Testis (tissue), 2 donors: ENCODE measurements at regions not wholly inside any gene's neighbourhood (a gene's known extent, or its start where the extent isn't known, plus 50 kb on each side); places are given as distances from the start of the nearest gene placed in this dataset.

ENCODE experiments used
- DNase-seq: peaks from one replicate; pipeline ENCODE4 v3.0.0-alpha.2; 2019
- H3K27ac ChIP-seq, 2 donors: fragments of 200-600 bp; sonication (generic); one replicate each; pipeline ENCODE4 v1.5.1; 2019
- H3K27me3 ChIP-seq: fragments of 200-600 bp; sonication (generic); one replicate; pipeline ENCODE4 v1.5.1; 2019
- H3K36me3 ChIP-seq: fragments of 200-600 bp; sonication (generic); one replicate; pipeline ENCODE4 v1.5.1; 2017; ENCODE audit warnings: low read depth; ENCODE audit errors: missing control alignments
- H3K4me1 ChIP-seq: fragments of 200-600 bp; sonication (generic); one replicate; pipeline ENCODE4 v1.5.1; 2019
- H3K4me3 ChIP-seq, 2 donors: fragments of 200-600 bp; sonication (generic); one replicate each; pipeline ENCODE4 v1.5.1; 2017 to 2019
- H3K9me3 ChIP-seq: fragments of 200-600 bp; sonication (generic); one replicate; pipeline ENCODE4 v1.5.1; 2017
- POLR2A ChIP-seq: fragments of 450-650 bp; IDR thresholded peaks from one replicate; pipeline ENCODE4 v1.6.1; 2017; ENCODE audit warnings: antibody characterized with exemption, mild to moderate bottlenecking, moderate library complexity
- WGBS, 2 donors: methylation state at CpG; one replicate each; pipeline ENCODE4 v1.1.5; 2018; 5-methylcytosine and 5-hydroxymethylcytosine counted together
- intact Hi-C: fragments of 100-400 bp; cut with DNase I; formaldehyde crosslinking; loops from one replicate; pipeline ENCODE4 v1.15.1; 2023; ENCODE audit warnings: low total_unique reads
- TF ChIP-seq, protein P1 (sequence below), 3 experiments: fragments of 450-650 bp in 2 of 3; fragments of 200-600 bp in 1 of 3; sonication (generic) in 1 of 3; IDR thresholded peaks; one replicate each; pipeline ENCODE4 v1.5.1; 2016 to 2019; ENCODE audit warnings: antibody characterized with exemption in 3 of 3, mild to moderate bottlenecking in 2 of 3, moderate library complexity in 1 of 3

DNA sequence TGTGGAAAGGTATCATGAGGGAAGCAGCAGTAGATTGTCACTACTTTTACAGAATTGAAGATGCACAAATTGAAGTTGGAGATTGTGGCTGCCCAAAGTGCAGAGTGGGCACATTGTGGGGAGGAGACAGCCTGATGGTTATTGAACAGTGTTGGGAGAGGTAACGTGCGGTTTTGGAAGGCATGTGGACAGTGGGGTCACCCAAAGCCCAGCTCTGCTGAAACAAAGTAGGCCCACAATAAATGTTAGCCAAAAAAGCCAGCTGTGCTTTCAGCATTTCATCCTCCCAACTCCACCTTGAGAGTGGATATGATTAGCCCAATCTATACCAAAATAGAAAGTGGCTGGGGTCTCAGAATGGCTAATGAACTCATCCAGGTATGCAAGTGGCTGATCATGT, 96.7 kb downstream of the TMX1 start:
- H3K27me3 ChIP-seq = no peaks in the 10 kb centered on the region
- peaks cover 32% of the 10 kb centered on the region for H3K4me1 ChIP-seq
- no peak overlapping the region for H3K4me3 ChIP-seq
- no peak for DNase-seq
- WGBS, 2 donors = 78 to 87% methylated on average over 2 of the region's 2 CpGs
- no peak overlapping the region for H3K27ac ChIP-seq
- intact Hi-C loops = no loop called here
- no peaks in the 10 kb centered on the region for H3K9me3 ChIP-seq
- no peaks in the 10 kb centered on the region for H3K36me3 ChIP-seq
- TF ChIP-seq, protein P1, sequence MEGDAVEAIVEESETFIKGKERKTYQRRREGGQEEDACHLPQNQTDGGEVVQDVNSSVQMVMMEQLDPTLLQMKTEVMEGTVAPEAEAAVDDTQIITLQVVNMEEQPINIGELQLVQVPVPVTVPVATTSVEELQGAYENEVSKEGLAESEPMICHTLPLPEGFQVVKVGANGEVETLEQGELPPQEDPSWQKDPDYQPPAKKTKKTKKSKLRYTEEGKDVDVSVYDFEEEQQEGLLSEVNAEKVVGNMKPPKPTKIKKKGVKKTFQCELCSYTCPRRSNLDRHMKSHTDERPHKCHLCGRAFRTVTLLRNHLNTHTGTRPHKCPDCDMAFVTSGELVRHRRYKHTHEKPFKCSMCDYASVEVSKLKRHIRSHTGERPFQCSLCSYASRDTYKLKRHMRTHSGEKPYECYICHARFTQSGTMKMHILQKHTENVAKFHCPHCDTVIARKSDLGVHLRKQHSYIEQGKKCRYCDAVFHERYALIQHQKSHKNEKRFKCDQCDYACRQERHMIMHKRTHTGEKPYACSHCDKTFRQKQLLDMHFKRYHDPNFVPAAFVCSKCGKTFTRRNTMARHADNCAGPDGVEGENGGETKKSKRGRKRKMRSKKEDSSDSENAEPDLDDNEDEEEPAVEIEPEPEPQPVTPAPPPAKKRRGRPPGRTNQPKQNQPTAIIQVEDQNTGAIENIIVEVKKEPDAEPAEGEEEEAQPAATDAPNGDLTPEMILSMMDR (IDR thresholded peaks at IDR 0.05) = no peak
- no peak for TF ChIP-seq POLR2A

DNA sequence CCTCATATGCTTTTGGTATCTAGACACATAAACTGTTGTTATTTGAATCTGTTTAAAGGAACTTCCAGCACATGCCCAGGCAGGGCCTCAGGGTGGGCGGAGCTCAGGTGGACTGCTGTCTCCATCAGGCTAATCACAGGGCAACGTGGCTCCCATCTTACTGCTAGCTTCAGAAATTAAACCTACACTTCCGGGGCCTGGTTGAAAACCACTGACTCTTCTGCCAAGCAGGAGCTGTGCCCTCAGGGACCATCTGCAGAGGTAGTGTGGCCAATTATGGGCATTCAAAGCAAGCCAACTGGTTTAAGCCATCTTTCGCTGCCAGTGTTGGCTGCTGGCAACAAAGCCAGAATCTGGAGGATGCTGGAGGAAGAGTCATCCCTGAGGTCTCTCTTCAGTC, 97.5 kb downstream of the TMX1 start:
- DNase-seq = no peak
- Histone ChIP-seq H3K9me3 (no peaks in the 10 kb centered on the region), H3K4me1 (peaks cover 29% of the 10 kb centered on the region), H3K27ac (no peak overlapping the region), H3K4me3 (no peak overlapping the region), H3K36me3 (no peaks in the 10 kb centered on the region), H3K27me3 (no peaks in the 10 kb centered on the region)
- intact Hi-C loops = no loop called here
- no peak for TF ChIP-seq POLR2A
- TF ChIP-seq, protein P1 (IDR thresholded peaks at IDR 0.05) = no peak
- 83 to 93% methylated on average over 4 of the region's 4 CpGs for WGBS, 2 donors

DNA sequence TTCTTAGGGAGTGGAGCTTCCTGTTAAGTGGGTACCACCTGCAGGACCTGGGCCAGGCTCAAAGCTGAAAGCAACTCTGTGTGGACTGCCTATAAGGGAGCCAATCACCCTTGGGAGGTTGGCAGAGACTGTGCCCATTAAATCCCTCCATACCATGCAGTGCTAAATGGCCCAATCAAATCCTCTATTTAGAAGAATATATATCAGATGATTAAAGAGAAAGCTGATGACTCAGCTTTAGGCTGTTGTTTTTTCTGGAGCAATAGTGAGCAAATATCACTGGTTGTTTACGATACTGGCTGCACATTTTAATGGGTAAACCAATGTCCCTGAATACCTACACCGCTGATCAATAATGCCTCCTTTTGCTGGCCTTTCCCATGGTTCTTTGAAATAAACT, 101.3 kb downstream of the TMX1 start:
- 94 to 98% methylated on average over 2 of the region's 2 CpGs for WGBS, 2 donors
- Histone ChIP-seq H3K4me3 (no peak overlapping the region), H3K27ac (no peak overlapping the region), H3K36me3 (no peaks in the 10 kb centered on the region), H3K9me3 (no peaks in the 10 kb centered on the region), H3K27me3 (no peaks in the 10 kb centered on the region), H3K4me1 (peaks cover 3% of the 10 kb centered on the region)
- DNase-seq = no peak
- intact Hi-C loops = no loop called here
- no peak for TF ChIP-seq POLR2A
- TF ChIP-seq, protein P1 (IDR thresholded peaks at IDR 0.05) = no peak

DNA sequence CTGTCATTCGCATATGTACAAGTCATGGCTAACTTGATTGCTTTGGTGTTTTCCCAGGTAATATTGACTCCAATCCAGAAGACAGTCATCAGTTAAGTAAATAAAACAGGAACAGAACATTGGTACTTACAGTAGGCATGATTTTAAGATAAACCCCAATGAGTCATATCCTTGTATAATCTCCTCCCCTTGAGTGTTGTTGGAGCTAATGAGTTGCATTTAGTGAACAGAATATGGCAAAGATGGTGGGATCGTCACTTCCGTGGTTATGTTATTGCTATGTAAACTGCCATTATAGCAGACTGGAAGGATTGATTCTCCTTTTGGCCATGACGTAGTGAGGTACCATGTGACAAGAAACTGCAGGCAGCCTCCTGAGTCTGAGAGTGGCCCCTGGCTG, 102.2 kb downstream of the TMX1 start:
- TF ChIP-seq, protein P1 (IDR thresholded peaks at IDR 0.05) = no peak
- no peak for TF ChIP-seq POLR2A
- no peak for DNase-seq
- intact Hi-C loops = no loop called here
- Histone ChIP-seq H3K4me3 (no peak overlapping the region), H3K27me3 (no peaks in the 10 kb centered on the region), H3K27ac (no peak overlapping the region), H3K9me3 (no peaks in the 10 kb centered on the region), H3K4me1 (no peaks in the 10 kb centered on the region), H3K36me3 (no peaks in the 10 kb centered on the region)
- WGBS, 2 donors = 96 to 97% methylated on average over 4 of the region's 4 CpGs

DNA sequence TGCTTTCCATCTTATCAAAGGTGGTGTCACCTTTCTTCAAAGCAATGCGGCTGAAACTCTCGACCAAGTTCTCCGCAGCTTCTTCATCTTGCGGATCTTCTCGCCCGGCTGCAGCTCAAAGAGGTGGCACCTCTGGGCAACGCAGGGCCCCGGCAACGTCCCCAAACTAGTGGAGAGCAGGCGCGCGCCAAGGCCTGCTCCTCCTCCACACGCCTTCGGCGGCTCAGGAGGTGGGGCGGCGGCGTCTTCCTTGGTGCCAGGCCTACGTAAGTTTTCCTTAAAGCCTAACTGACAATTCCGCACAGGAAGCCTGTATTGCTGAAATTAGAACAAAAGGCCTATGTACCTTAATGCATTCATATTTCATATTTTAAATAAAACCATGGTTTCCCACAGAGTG, 112.0 kb downstream of the TMX1 start:
- TF ChIP-seq, protein P1 (IDR thresholded peaks at IDR 0.05) = no peak
- TF ChIP-seq POLR2A = no peak
- WGBS, 2 donors = 69 to 84% methylated on average over 16 to 20 of the region's 20 CpGs

More for the DNA sequence above, 112.0 kb downstream of the TMX1 start:
- no peaks in the 10 kb centered on the region for H3K27me3 ChIP-seq
- DNase-seq = no peak
- peaks cover 3% of the 10 kb centered on the region for H3K4me1 ChIP-seq
- no peaks in the 10 kb centered on the region for H3K36me3 ChIP-seq
- no peak overlapping the region for H3K27ac ChIP-seq
- no peaks in the 10 kb centered on the region for H3K9me3 ChIP-seq
- no peak overlapping the region for H3K4me3 ChIP-seq
- intact Hi-C loops = no loop called here
